SU-DHL-6 (cell line): ENCODE measurements at regions not wholly inside any gene's neighbourhood (a gene's known extent, or its start where the extent isn't known, plus 50 kb on each side); places are given as distances from the start of the nearest gene placed in this dataset.

Source experiments
- CTCF ChIP-seq: fragments of 200-600 bp; sonication (generic); IDR thresholded peaks from one replicate; pipeline ENCODE4 v1.5.1; 2017; ENCODE audit warnings: antibody characterized with exemption, mild to moderate bottlenecking, low read length, moderate library complexity; ENCODE audit not compliant: insufficient read depth, poor library complexity, severe bottlenecking
- EZH2phosphoT487 ChIP-seq: fragments of 200-600 bp; sonication (generic), shearing (Covaris generic); conservative IDR thresholded peaks from 2 replicates; pipeline ENCODE4 v1.6.1; 2018; ENCODE audit warnings: mild to moderate bottlenecking, antibody characterized with exemption, low read length, moderate library complexity, mixed read lengths

GRCh38 chr10:78449554-78449953 lies 415.9 kb downstream of the RPS24 start:
- no peak for TF ChIP-seq CTCF
- TF ChIP-seq EZH2phosphoT487, result no peak
